Islet of Langerhans (tissue), 1 donor: ENCODE measurements at regions not wholly inside any gene's neighbourhood (a gene's known extent, or its start where the extent isn't known, plus 50 kb on each side); places are given as distances from the start of the nearest gene placed in this dataset.

Experiments
- FAIRE-seq: peaks from one replicate; lab custom pipeline; 2011; peaks lifted over from hg19 to GRCh38; lab: Jason Lieb, UNC

DNA sequence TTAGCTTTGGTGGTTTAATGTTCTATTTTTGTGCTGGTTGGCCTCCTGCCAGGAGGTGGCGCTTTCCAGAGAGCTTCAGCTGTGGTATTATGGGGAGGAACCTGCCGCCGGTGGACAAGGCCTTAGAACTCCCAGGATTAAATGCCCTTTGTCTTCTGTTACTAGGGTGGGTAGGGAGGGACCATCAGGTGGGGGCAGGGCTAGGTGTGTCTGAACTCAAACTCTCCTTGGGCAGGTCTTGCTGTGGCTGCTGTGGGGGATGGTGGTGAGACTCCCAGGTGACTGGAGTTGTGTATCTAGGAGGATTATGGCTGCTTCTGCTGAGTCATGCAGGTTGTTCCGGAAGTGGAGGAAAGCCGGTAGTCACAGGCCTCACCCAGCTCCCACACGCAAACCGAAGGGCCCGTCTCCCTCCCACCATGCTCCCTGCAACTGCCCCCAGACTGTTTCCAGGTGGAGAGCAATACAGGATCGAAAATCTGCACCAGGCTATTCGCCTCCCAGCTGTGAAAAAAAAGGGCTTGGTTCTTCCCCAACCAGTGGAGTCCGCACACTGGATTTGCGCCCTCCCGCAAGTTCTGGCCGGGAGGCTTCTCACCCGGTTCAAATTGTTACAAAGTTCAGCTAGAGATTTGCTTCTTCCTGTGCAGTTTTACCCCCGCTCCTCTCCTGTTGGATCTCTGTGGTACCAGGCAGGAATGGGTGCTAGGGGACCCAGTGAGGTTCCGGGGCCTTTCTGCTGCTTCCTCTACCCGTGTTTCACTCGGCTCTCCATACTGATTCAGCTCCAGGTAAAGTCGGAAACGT, 220.5 kb downstream of the CENPF start:
- no peak for FAIRE-seq

DNA sequence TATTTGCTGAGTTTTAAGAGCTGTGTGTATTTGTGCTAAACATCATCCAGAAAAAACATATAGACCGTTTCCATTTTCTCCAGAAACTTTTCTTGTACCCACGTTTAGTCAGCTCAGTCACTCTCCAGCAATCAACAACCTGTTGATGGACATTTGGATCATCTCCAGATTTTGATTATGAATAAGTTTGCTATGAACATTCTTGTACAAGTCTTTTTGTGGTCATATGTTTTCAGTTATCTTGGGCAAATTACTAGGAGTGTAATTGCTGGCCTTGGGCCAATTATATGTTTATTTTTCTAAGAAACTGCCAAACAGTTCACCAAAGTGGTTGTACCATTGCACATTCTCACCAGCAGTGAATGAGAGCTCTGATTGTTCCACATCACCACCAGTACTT, 221.8 kb downstream of the CENPF start:
- FAIRE-seq = no peak

DNA sequence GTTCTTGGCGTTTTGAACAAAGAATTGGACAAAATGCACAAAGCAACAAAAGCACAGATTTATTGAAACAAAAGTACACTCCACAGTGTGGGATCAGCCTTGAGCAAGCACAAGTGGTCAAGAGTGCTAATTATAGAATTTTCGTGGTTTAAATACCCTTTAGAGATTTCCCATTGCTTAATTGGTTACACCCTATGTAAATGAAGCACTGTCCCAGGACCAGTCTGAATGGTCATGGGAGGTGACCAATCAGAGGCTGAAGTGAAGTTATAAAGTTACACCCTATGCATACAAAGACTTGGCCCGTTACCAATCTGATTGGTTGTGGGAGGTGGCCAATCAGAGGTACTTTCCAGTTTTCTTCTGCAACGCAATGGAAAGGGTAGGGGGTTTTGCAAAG, 223.6 kb downstream of the CENPF start:
- no peak for FAIRE-seq

DNA sequence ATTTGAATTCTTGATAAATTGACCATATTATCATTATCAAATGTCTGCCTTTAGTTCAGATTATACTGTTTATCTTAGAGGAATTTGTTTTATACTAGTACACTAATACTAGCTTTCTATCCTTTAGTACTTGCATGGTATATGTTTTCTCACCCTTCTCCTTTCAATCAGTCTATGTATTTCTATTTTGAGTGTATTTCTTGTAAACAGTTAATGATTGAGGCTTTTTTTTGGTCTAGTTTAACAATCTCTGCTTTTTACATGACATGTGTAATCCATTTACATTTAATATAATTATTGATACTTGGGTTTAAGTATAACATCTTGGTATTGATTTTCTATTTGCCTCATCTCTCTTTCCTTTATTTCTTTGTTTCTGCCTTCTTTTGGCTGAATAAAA, 224.9 kb downstream of the CENPF start:
- no peak for FAIRE-seq

DNA sequence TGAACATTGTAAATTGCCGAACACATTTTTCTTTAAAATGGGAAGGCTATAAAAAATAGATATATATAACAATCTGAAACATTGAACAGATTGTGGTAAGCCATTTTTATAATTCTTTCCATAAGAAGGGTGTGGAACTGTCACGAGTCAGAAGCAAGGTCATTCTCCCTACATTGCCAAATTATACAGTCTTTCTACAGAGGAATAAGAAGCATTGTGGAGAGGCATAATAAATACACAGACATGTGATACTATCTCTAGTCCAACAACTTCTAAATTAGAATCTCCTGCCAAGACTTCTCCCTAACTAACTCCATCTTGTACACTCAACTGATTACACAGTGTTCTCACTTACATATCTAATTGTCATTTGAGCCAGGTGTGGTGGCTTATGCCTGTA, 227.9 kb downstream of the CENPF start:
- FAIRE-seq = no peak

DNA sequence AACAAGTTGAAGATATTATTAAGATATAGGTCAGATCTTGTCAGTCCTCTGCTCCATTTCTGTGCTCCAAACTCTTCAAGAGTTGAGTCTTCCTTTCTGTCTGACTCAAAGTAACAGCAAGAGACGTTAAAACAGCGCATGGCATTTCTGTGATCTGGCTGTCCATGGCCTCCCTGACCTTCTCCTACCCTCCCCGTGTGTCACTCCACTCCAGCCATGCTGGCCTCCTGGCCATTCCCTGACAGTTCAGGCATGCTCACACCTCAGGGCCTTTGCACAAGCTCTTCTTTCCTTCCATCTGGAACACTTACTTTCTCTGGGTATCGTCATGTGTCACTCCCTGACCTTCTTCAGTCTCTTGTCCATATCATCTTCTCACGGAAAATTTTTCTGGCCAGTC, 229.0 kb downstream of the CENPF start:
- FAIRE-seq = no peak

DNA sequence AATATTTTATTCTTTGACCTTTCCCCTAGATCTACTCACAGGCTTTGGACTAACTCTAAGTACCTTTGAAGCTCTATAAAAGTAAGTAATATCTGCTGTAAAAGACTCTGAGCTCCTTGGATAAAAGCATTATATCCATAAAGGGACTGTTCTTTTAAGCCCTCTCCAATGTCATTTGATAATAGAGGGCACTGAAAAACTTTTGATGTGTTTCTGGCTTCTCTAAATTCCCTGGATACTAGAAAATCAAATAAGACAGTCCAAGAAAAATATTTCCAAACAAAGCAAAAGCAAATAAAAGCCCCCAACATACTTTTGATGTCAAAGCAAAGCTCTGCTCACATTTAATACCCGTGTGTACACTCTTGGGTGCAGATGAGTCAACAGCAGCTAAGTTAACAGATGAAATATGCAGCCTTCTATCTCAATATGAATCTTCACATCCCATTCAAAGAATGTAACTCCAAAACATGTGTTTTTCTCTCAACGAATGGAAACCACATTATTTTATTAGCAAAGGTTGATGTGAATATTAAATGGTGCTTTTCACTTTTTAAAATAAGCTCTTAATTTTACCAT, 230.3 kb downstream of the CENPF start:
- FAIRE-seq = no peak

DNA sequence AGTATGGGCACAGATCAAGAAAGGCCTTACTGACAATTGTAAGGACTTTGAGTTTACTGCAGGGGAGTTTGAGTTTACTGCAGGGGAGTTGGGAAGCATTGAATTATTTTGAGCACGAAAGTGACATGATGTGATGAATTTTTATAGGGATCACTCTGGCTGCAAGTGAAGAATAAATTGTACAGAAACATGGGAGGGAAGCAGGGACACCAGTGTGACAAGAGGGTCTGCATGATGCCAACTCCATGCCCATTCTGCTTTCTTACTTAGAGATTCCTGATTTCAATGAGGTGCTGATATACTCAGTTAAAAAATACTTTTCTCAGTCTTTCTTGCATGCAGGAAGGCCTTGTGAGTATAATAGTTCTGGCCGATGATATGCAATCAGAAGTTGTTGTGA, 234.4 kb downstream of the CENPF start:
- no peak for FAIRE-seq

DNA sequence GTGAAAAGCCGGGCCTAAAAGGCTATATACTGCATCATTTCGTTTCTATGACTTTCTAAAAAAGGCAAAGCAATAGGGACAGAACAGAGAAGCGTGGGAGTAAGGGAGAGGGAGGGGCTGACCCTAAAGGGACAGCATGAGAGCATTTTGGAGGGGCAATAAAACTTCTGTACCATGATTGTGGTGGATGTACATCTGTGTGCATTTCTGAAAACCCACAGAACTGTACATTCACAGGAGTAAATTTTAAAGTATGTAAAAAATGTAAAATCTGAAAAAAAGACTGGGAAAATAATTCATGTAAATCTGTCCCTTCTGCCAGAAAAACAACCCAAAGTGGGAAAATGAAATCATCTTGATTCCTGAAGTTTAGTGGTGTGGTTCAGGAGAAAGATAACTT, 235.4 kb downstream of the CENPF start:
- no peak for FAIRE-seq

DNA sequence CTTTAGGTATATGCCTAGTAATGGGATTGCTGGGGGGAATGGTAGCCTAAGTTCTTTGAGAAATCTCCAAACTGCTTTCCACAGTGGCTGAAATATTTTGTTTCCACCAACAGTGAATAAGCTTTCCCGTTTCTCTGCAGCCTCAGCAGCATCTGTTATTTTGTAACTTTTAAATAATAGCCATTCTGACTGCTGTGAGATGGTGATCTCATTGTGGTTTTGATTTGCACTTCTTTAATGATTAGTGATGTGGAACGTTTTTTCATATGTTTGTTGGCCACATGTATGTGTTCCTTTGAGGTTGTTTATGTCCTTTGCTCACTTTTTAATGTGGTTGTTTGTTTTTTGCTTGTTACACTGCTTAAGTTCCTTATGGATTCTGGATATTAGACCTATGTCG, 237.4 kb downstream of the CENPF start:
- no peak for FAIRE-seq

DNA sequence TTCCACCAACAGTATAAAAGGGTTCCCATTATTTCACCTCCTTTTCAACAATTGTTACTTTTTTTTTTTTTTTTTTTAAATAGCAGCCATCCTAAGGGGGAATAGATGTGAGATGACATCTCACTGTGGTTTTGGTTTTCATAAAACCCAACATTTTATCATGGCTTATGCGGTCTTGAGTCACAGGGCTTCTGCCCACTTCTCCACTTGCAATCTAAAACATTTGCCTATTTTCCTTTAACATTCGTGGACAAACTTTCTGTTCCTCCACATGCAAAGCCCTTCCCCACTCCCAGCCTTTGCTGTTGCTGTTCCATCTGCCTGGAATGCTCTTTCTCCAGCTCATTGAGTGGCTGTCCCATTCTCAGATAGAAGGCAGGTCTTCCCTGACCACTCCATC, 239.7 kb upstream of the KCNK2 start:
- no peak for FAIRE-seq

DNA sequence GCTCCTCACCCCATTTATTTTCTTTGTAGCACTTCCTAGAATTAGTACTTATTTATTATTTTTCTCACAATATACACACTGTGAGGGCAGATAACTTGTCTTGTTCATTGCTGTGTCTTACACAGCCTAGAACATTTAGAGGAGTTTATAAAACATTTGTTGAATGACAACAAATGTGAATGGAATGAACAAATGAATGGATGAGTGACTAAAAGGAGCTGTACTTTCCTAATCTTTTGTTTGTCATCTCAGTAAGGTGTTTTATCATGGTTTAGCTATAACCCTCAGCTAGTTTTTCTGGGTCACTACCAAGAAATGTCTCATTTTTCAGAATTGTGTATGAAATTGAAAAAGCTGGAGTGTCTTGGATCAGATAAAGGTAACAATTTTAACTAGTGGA, 239.3 kb upstream of the KCNK2 start:
- FAIRE-seq = no peak

DNA sequence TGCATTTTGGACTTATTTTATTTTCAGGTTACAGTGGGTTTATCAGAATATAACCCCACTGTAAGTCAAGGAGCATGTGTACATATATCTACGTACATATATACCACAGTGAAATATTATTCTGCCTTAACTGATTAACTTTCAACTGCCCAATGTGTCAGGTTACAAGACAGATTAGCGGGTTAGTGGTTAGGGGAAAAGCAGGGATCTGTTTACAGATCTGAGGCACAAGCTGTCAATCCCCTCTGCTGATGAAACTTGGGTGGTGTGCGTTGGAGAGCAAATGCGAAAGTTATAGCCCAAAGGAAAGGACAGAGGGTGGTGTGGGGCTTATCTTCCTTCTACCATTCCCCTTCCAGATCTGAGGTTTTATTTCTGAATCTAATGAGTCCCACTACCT, 238.2 kb upstream of the KCNK2 start:
- FAIRE-seq = no peak

DNA sequence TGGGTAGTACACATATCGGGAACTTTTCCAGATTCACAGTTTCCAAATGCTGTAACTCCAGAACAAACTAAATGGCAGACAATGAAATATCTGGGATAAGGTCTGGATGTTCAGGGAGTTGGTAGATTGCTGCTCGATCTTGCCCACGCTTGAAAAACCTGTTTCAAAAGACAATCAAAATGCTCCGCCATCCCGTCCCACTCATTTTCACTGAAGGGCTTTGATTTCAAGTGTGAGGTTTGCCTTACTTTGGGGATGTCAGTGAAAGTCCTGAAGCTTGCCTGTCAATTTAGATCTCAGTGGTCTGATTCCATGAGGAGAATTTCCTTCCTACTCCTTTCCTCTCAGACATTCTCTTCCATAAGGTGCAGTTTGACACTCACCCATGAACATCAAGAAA, 236.3 kb upstream of the KCNK2 start:
- no peak for FAIRE-seq

DNA sequence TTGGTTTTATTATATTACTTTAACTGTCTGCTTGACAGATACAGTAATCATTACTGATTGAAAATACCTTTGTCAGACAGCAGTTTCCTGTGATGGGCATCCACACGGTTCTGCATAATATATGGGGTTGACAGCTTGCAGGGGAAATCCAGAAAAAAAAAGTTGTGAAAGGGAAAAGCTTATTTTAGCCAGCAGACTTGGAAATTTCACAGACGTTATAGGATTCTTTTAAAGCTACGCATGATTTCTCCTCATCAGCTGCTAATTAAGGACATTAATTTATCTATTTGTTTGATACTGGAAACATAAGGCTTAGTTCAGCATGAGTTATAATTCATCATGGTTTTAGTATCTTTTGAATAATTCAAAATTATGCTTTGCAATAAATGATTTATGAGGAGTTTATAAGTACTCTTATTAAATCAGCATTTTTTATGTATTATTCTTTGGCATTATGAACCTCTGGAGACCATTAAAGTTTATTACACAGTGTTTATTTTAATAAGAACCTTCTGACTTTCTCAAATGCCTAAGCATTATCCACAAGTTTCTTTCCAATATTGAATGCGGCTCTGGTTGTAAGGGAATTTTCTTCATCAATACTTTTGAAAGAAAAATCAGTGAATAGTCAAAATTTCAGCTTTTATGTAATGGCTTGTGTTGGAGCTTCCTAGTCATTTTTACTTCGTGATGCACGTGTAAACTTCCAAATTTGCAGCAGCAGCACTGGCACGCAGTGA, 235.3 kb upstream of the KCNK2 start:
- no peak for FAIRE-seq

DNA sequence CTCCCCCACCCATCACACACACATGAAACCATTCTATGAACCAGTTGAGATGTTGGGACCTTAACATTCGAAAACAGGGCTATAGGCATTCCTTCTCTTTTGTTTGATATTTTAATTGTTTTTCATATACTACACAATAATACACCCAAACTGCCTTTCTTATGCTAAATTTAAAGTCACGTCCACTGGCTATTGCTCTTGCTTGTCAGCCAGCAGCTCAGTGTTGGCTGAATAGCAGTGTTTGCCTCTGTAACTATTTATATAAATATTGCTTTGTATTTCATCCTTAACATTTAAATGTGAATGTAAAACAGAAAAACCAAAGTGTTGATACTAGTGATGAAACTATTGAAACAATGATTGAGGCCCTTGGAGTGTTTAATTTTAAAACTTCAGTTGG, 234.4 kb upstream of the KCNK2 start:
- FAIRE-seq = no peak

DNA sequence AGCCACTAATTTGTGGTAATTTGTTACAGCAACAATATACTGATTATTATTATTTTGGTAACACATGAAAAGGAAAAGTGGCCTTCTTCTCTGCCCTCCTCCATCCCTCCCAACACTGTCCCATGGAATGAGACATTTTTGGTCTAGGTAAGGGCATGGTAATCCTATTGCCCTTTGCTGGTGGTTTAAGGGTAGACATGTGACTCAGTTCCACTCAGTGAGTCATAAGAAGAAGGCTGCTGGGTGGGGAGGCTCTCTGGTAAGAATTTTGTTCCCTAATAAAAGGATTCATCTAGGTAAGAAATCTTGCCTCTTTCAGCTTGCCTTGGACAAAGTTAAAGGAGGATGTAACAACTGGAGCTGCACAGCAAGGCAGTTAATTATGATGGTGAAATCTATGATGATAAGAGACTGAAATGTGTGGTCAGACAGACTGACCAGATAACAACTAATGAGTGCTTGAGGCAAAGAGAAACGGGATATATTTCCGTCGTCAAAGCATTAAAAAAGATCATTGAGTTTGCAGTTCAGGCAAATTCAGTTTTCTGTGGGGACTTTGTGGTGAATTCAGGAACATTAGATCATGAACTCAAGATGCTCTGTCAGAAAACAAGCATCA, 232.0 kb upstream of the KCNK2 start:
- no peak for FAIRE-seq

DNA sequence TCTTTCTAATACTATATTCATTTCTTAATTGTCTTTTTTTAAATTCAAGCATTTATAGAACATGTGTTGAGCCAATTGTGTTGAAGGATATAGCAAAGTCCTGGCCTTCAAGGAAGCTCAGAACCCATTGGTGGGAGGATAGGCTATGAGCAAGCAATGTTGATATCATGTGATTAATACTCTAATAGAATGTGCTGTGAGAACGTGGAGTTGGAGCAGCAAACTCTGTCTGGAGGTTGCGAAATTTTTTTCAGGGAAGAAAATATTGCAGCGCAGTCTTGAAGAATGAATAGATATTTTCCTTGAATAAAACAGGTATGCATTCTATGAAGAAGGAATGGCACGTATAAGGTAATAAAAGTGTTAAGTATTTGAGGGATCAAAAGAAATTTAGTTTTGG, 229.2 kb upstream of the KCNK2 start:
- FAIRE-seq = no peak

DNA sequence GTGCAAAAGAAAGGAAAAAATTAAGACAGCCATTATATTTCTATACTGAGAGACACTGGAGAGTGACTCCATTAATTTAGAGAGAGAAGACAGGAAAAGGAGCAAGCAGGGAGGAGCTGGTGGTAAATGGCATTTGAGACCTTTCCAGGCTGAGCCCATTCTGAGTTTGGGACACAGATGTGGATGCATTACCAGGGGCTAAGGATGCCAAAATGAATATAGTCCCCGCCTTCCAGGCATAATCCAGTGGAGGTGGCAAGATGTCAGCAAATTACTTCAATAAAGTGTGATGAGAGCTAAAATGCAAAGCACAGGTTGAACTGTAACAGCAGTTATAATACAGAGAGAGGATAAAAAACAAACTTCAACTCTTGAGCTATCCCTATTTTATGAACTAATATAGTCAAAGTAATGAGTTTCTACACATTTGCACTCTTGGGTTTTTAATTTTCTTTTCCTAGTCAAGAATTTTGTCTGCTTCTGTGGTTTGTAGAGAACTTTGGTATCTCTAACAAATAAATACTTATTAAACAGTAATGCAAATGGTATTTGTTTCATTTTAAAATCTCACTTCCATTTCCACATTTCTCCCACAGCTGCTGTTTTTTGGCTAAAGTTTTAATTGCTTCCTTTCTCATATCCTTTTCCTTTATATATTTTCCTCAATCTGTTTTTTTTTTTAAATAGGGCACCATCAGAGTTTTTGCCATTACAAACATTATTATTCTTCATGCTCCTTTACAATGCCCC, 228.2 kb upstream of the KCNK2 start:
- no peak for FAIRE-seq

DNA sequence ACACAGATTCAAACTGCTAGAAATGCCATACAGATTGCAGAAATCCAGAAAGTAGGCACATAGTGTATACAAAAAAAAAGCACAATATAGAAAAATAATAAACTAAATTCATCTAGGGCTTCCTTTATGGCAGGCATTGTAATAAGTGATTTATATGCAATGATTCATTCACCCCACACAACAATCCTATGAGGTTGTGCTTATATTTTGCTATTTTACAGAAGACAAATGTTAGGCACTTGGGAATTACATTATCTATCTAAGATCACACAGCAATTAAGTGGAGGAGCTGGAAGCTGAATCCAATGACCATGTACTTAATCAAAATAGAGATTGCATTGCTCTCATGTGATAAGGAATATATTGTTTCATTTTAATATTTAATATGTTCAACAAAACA, 225.7 kb upstream of the KCNK2 start:
- no peak for FAIRE-seq

DNA sequence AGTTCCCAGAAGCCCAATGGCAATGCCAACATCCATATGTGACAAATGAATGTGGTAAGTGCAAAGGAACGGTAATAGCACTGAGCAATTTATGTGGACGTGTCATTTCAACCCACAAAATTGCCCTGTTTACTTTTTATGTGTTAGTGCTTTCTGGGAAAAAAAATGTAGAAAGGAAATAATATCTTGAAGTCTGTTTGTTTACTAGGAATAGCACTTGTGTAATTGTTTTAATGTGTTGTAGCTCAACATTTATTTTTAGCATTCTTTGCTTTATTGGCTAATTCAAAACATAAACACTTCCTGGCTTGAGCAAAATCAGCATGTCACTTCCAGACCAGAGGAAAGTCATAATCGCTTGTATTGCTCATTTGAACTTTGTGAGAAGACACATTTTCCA, 224.8 kb upstream of the KCNK2 start:
- FAIRE-seq = no peak

DNA sequence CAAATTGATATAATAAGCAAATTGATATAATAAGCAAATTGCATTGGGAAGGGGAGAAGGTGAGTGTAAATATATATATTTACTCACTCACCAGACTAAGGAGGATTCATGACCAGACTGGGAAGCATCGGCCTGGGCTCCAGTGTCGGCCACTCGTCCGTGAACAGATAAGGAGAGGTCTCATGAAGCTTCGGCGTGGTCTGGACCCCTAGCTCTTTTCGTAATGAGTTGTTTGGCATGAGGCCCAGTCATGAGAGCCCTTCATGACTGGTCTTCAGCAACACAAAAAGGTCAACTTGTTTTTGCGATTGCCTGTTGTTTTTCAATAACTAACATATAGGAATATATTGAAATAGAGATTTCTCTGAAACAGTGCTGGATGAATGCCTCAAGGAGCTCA, 222.9 kb upstream of the KCNK2 start:
- no peak for FAIRE-seq

DNA sequence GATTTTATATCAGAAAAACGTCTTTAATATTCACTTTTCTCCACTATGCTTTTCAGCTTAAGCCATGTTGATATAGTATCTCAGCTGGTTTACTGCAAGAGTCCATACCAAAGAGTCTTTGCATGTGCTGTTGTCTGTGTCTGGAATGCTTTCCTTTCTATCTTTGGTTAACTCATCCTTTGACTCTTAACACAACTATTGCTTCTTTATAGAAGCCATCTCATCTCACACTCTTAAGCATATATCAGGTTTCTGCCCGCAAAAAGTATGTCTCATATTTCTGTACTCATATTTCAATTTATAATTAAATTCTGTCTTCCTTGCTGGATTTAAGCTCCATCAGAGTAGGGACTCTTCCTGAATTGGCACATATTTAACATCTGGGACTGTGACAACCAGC, 220.9 kb upstream of the KCNK2 start:
- no peak for FAIRE-seq
